ENCODE measurements at regions not wholly inside any gene's neighbourhood (a gene's known extent, or its start where the extent isn't known, plus 50 kb on each side); places are given as distances from the start of the nearest gene placed in this dataset.

DNA sequence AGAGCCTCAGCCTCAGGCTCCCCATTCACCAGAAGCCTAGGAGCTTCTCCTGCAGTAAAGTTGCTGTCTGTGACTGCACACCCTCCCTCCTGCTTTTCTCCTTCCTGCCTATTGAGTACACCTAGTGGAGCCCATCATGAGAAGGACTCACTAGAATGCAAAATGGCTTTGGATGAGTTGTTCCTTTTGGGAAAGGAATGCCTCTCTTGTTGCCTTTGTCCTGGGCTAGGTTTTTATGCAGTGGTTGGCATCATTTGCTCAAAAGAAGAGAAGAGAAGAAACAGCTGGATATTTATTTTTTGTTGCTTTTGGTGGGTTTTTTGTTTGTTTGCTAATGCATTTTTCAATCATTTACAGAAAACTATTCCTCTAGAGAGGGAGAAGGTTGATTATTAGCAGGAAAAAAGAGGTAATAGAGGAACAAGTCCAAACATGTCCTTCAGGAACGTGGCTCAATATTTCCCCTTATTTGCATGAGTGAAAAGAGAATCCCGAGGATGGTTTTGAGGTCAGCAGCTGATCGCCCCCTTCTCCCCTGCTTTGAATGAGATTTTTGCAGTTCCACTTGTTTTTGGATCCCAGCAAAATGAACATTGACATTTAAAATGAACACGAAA, 369.9 kb upstream of the NRP1 start:
- TF ChIP-seq, protein P1, sequence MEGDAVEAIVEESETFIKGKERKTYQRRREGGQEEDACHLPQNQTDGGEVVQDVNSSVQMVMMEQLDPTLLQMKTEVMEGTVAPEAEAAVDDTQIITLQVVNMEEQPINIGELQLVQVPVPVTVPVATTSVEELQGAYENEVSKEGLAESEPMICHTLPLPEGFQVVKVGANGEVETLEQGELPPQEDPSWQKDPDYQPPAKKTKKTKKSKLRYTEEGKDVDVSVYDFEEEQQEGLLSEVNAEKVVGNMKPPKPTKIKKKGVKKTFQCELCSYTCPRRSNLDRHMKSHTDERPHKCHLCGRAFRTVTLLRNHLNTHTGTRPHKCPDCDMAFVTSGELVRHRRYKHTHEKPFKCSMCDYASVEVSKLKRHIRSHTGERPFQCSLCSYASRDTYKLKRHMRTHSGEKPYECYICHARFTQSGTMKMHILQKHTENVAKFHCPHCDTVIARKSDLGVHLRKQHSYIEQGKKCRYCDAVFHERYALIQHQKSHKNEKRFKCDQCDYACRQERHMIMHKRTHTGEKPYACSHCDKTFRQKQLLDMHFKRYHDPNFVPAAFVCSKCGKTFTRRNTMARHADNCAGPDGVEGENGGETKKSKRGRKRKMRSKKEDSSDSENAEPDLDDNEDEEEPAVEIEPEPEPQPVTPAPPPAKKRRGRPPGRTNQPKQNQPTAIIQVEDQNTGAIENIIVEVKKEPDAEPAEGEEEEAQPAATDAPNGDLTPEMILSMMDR (IDR thresholded peaks at IDR 0.05; ENCODE audit: borderline replicate concordance, extremely low read depth, low read length, poor library complexity, severe bottlenecking): no peak
- no peak for TF ChIP-seq EZH2 (IDR thresholded peaks at IDR 0.05; ENCODE audit: borderline replicate concordance, low read depth, low read length, severe bottlenecking)
